Natural killer cell (primary cell): ENCODE measurements at regions not wholly inside any gene's neighbourhood (a gene's known extent, or its start where the extent isn't known, plus 50 kb on each side); places are given as distances from the start of the nearest gene placed in this dataset.

Experiments
- ATAC-seq, 3 donors: fragments of 150-1000 bp in 2 of 3; fragments of 200-7000 bp in 1 of 3; cut with Tn5 transposase; 1 replicate in 1 of 3; 2 replicates in 2 of 3; pipeline ENCODE4 v1.10.0; 2021; ENCODE audit warnings: mild to moderate bottlenecking in 2 of 3, moderate library complexity in 2 of 3
- DNase-seq, 2 donors: peaks; one replicate each; pipeline versions ENCODE4 v3.0.0 to v3.0.0-alpha.2; 2013 to 2021; ENCODE audit warnings: mixed read lengths in 1 of 2
- H3K27ac ChIP-seq: one replicate; pipeline ENCODE4 v1.5.1; 2013; ENCODE audit warnings: mild to moderate bottlenecking, low read length
- H3K27me3 ChIP-seq: one replicate; pipeline ENCODE4 v1.6.1; 2013; ENCODE audit warnings: low read length; ENCODE audit not compliant: control insufficient read depth, insufficient read depth
- H3K36me3 ChIP-seq: one replicate; pipeline ENCODE4 v1.6.1; 2013; ENCODE audit warnings: low read length; ENCODE audit not compliant: control insufficient read depth, insufficient read depth
- H3K4me1 ChIP-seq: one replicate; pipeline ENCODE4 v1.6.1; 2013; ENCODE audit warnings: low read length; ENCODE audit not compliant: control insufficient read depth, insufficient read depth
- H3K4me3 ChIP-seq: one replicate; pipeline ENCODE4 v1.5.1; 2013; ENCODE audit warnings: low read length
- H3K9me3 ChIP-seq: one replicate; pipeline ENCODE4 v1.6.1; 2013; ENCODE audit warnings: low read length; ENCODE audit not compliant: control insufficient read depth, insufficient read depth
- H3K27ac Mint-ChIP-seq, 2 donors: one replicate each; pipeline ENCODE4 v1.8.0; 2022; ENCODE audit warnings: mild to moderate bottlenecking in 2 of 2, mixed read lengths in 2 of 2, moderate library complexity in 1 of 2
- H3K27me3 Mint-ChIP-seq, 2 donors: one replicate each; pipeline ENCODE4 v1.8.0; 2022; ENCODE audit warnings: low read depth in 2 of 2, mixed read lengths in 2 of 2
- H3K36me3 Mint-ChIP-seq: one replicate; pipeline ENCODE4 v1.8.0; 2022; ENCODE audit warnings: mixed read lengths
- H3K4me1 Mint-ChIP-seq, 2 donors: one replicate each; pipeline ENCODE4 v1.8.0; 2022; ENCODE audit warnings: mixed read lengths in 2 of 2
- H3K4me3 Mint-ChIP-seq: one replicate; pipeline ENCODE4 v1.8.0; 2022; ENCODE audit warnings: mild to moderate bottlenecking, moderate library complexity, mixed read lengths
- H3K9me3 Mint-ChIP-seq, 2 donors: one replicate each; pipeline ENCODE4 v1.8.0; 2022; ENCODE audit warnings: mixed read lengths in 2 of 2
- CTCF ChIP-seq: fragments of 200-600 bp; IDR thresholded peaks from one replicate; pipeline ENCODE4 v1.8.0; 2022; ENCODE audit warnings: antibody characterized with exemption
- WGBS: methylation state at CpG from one replicate; pipeline ENCODE4 v1.1.7; 2013; ENCODE audit warnings: missing lambda C conversion rate; ENCODE audit not compliant: insufficient coverage; 5-methylcytosine and 5-hydroxymethylcytosine counted together
- intact Hi-C: fragments of 100-400 bp; cut with micrococcal nuclease; formaldehyde crosslinking; loops from one replicate; pipeline ENCODE4 v1.14.2; 2022

GRCh38 chr3:160171813-160172212 is 53.4 kb upstream of the C3orf80 start:
- no peaks in the 10 kb centered on the region for H3K9me3 Mint-ChIP-seq
- H3K4me1 Mint-ChIP-seq, result no peaks in the 10 kb centered on the region
- H3K27ac ChIP-seq, result no peak overlapping the region
- no peaks in the 10 kb centered on the region for H3K36me3 ChIP-seq
- no peak overlapping the region for H3K4me3 ChIP-seq
- H3K36me3 Mint-ChIP-seq, result no peaks in the 10 kb centered on the region
- no peaks in the 10 kb centered on the region for H3K27me3 ChIP-seq
- intact Hi-C loops, result no loop called here
- H3K27ac Mint-ChIP-seq, result no peak overlapping the region
- H3K9me3 ChIP-seq, result no peaks in the 10 kb centered on the region
- no peak for ATAC-seq
- H3K4me3 Mint-ChIP-seq, result no peak overlapping the region
- TF ChIP-seq CTCF, result no peak
- no peak for DNase-seq
- no peaks in the 10 kb centered on the region for H3K4me1 ChIP-seq
- H3K27me3 Mint-ChIP-seq, result peaks cover 0 to 6% of the 10 kb centered on the region in 2 donors
- WGBS, result 23% methylated on average over 3 of the region's 3 CpGs

- Histone ChIP-seq H3K27me3 (no peaks in the 10 kb centered on the region), H3K4me3 (no peak overlapping the region), H3K4me1 (no peaks in the 10 kb centered on the region), H3K27ac (no peak overlapping the region), H3K36me3 (no peaks in the 10 kb centered on the region), H3K9me3 (no peaks in the 10 kb centered on the region)
- DNase-seq, result no peak
- TF ChIP-seq CTCF, result no peak
- Mint-ChIP-seq H3K4me3 (no peak overlapping the region), H3K4me1 (no peaks in the 10 kb centered on the region), H3K27ac (no peak overlapping the region), H3K9me3 (no peaks in the 10 kb centered on the region), H3K27me3 (peaks cover 0 to 3% of the 10 kb centered on the region in 2 donors), H3K36me3 (no peaks in the 10 kb centered on the region)
- no peak for ATAC-seq
- intact Hi-C loops, result no loop called here
- 81% methylated on average over 2 of the region's 2 CpGs for WGBS
Observed at GRCh38 chr3:160174621-160175020, 50.6 kb upstream of the C3orf80 start.
